Hepatocyte (in vitro differentiated cells): ENCODE measurements at regions not wholly inside any gene's neighbourhood (a gene's known extent, or its start where the extent isn't known, plus 50 kb on each side); places are given as distances from the start of the nearest gene placed in this dataset.

ENCODE experiments used
- CTCF ChIP-seq: fragments of 200-600 bp; sonication (generic); IDR thresholded peaks from 2 replicates; pipeline ENCODE4 v1.5.1; 2016; ENCODE audit warnings: antibody characterized with exemption, mild to moderate bottlenecking; ENCODE audit not compliant: poor library complexity
- EZH2 ChIP-seq: fragments of 200-600 bp; sonication (generic); IDR thresholded peaks from 2 replicates; pipeline ENCODE4 v1.6.1; 2016; ENCODE audit warnings: antibody characterized with exemption, mild to moderate bottlenecking, borderline replicate concordance
- EZH2phosphoT487 ChIP-seq: fragments of 200-600 bp; sonication (generic); IDR thresholded peaks from one replicate; pipeline ENCODE4 v1.6.1; 2018; ENCODE audit warnings: antibody characterized with exemption, mild to moderate bottlenecking, low read depth, moderate library complexity; ENCODE audit not compliant: unreplicated experiment, severe bottlenecking

DNA sequence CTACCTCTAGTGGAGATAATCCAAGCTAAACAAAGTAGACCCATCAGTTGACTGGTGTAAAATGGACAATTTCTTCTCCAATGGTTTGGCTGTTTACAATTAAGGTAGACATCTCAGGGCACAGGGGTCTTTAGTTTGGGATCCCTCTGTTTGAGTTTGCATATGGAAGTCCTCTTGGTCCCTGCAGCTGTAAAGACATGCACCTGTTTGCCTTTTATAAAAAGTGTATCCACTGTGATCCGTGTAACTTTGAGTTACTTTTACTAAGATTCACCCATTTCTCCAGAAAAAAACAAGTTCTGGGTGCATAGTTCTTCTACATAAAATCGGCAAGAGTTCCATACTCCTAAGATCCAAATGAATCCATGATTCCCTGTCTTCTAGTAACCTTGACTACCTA is 374.7 kb upstream of the ADAMTS16 start:
- no peak for TF ChIP-seq CTCF
- no peak for TF ChIP-seq EZH2
- TF ChIP-seq EZH2phosphoT487 = no peak
